SU-DHL-6 (cell line): ENCODE measurements at regions not wholly inside any gene's neighbourhood (a gene's known extent, or its start where the extent isn't known, plus 50 kb on each side); places are given as distances from the start of the nearest gene placed in this dataset.

ENCODE experiments used
- H2AFZ ChIP-seq: fragments of 200-600 bp; sonication (generic); 2 replicates; pipeline ENCODE4 v1.6.1; 2014; ENCODE audit warnings: low read depth, mild to moderate bottlenecking, moderate library complexity, mixed read lengths, antibody characterized with exemption, low read length; ENCODE audit not compliant: severe bottlenecking
- H3F3A ChIP-seq: fragments of 200-600 bp; shearing (Covaris generic); 2 replicates; pipeline ENCODE4 v1.6.0; 2016; ENCODE audit warnings: antibody characterized with exemption, mild to moderate bottlenecking; ENCODE audit not compliant: insufficient read depth
- H3K27ac ChIP-seq: fragments of 200-600 bp; sonication (generic); 2 replicates; pipeline ENCODE4 v1.5.1; 2016; ENCODE audit warnings: low read depth, mild to moderate bottlenecking, low read length, moderate library complexity, mixed read lengths
- H3K27me3 ChIP-seq: fragments of 200-600 bp; sonication (generic), shearing (Covaris generic); 2 replicates; pipeline ENCODE4 v1.6.0; 2014; ENCODE audit warnings: mild to moderate bottlenecking, low read length
- H3K36me3 ChIP-seq: fragments of 200-600 bp; sonication (generic); 2 replicates; pipeline ENCODE4 v1.6.1; 2014; ENCODE audit warnings: mild to moderate bottlenecking, low read length, mixed read lengths
- H3K4me2 ChIP-seq: fragments of 300-600, 200-600 bp; shearing (Covaris generic), sonication (generic); 2 replicates; pipeline ENCODE4 v1.6.0; 2014; ENCODE audit warnings: low read length, low read depth, mild to moderate bottlenecking; ENCODE audit not compliant: poor library complexity, severe bottlenecking
- H3K4me3 ChIP-seq: fragments of 200-600 bp; sonication (generic); 2 replicates; pipeline ENCODE4 v1.5.1; 2014; ENCODE audit warnings: antibody characterized with exemption, low read length, mild to moderate bottlenecking, mixed read lengths; ENCODE audit not compliant: insufficient read depth, poor library complexity, severe bottlenecking
- H3K79me2 ChIP-seq: fragments of 200-600 bp; sonication (generic); 2 replicates; pipeline ENCODE4 v1.6.1; 2014; ENCODE audit warnings: mild to moderate bottlenecking, low read length, moderate library complexity; ENCODE audit not compliant: insufficient read depth
- H3K9ac ChIP-seq: fragments of 200-600 bp; sonication (generic); 2 replicates; pipeline ENCODE4 v1.7.0; 2014; ENCODE audit warnings: mild to moderate bottlenecking, low read length
- H3K9me2 ChIP-seq: fragments of 200-600 bp; sonication (generic); replicated peaks from 2 replicates; pipeline ENCODE4 v1.6.1; 2014; ENCODE audit warnings: low read length; ENCODE audit not compliant: insufficient read depth
- H3K9me3 ChIP-seq: fragments of 200-600 bp; sonication (generic); 2 replicates; pipeline ENCODE4 v1.6.1; 2014; ENCODE audit warnings: low read length, mixed read lengths; ENCODE audit not compliant: insufficient read depth
- H4K20me1 ChIP-seq: fragments of 200-600 bp; sonication (generic); 2 replicates; pipeline ENCODE4 v1.6.1; 2014; ENCODE audit warnings: low read depth, mild to moderate bottlenecking, antibody characterized with exemption, low read length, moderate library complexity, mixed read lengths
- EZH2phosphoT487 ChIP-seq: fragments of 200-600 bp; sonication (generic), shearing (Covaris generic); conservative IDR thresholded peaks from 2 replicates; pipeline ENCODE4 v1.6.1; 2018; ENCODE audit warnings: mild to moderate bottlenecking, antibody characterized with exemption, low read length, moderate library complexity, mixed read lengths
- TF ChIP-seq, protein P1 (sequence below): fragments of 200-600 bp; sonication (generic); IDR thresholded peaks from one replicate; pipeline ENCODE4 v1.5.1; 2017; ENCODE audit warnings: antibody characterized with exemption, mild to moderate bottlenecking, low read length, moderate library complexity; ENCODE audit not compliant: insufficient read depth, poor library complexity, severe bottlenecking

- Histone ChIP-seq H3K4me2 (no peak overlapping the region), H3F3A (no peaks in the 10 kb centered on the region), H3K9me2 (no peaks in the 10 kb centered on the region), H3K27ac (no peak overlapping the region), H3K9me3 (no peaks in the 10 kb centered on the region), H3K27me3 (no peaks in the 10 kb centered on the region), H3K36me3 (no peaks in the 10 kb centered on the region), H3K79me2 (no peaks in the 10 kb centered on the region), H2AFZ (no peak overlapping the region), H3K4me3 (no peak overlapping the region), H4K20me1 (no peaks in the 10 kb centered on the region), H3K9ac (no peak overlapping the region)
- TF ChIP-seq, protein P1, sequence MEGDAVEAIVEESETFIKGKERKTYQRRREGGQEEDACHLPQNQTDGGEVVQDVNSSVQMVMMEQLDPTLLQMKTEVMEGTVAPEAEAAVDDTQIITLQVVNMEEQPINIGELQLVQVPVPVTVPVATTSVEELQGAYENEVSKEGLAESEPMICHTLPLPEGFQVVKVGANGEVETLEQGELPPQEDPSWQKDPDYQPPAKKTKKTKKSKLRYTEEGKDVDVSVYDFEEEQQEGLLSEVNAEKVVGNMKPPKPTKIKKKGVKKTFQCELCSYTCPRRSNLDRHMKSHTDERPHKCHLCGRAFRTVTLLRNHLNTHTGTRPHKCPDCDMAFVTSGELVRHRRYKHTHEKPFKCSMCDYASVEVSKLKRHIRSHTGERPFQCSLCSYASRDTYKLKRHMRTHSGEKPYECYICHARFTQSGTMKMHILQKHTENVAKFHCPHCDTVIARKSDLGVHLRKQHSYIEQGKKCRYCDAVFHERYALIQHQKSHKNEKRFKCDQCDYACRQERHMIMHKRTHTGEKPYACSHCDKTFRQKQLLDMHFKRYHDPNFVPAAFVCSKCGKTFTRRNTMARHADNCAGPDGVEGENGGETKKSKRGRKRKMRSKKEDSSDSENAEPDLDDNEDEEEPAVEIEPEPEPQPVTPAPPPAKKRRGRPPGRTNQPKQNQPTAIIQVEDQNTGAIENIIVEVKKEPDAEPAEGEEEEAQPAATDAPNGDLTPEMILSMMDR = no peak
- no peak for TF ChIP-seq EZH2phosphoT487
Observed at GRCh38 chr9:21661626-21662025, 140.8 kb upstream of the MTAP start.

- no peak overlapping the region for H2AFZ ChIP-seq
- no peaks in the 10 kb centered on the region for H3F3A ChIP-seq
- no peaks in the 10 kb centered on the region for H4K20me1 ChIP-seq
- no peak overlapping the region for H3K27ac ChIP-seq
- H3K4me2 ChIP-seq = no peak overlapping the region
- H3K79me2 ChIP-seq = no peaks in the 10 kb centered on the region
- H3K9ac ChIP-seq = no peak overlapping the region
- no peaks in the 10 kb centered on the region for H3K27me3 ChIP-seq
- TF ChIP-seq, protein P1 = no peak
- no peak for TF ChIP-seq EZH2phosphoT487
- H3K9me2 ChIP-seq = no peaks in the 10 kb centered on the region
- H3K36me3 ChIP-seq = no peaks in the 10 kb centered on the region
- H3K4me3 ChIP-seq = no peak overlapping the region
- H3K9me3 ChIP-seq = no peaks in the 10 kb centered on the region
Observed at GRCh38 chr9:21668516-21668915, 133.9 kb upstream of the MTAP start.

DNA sequence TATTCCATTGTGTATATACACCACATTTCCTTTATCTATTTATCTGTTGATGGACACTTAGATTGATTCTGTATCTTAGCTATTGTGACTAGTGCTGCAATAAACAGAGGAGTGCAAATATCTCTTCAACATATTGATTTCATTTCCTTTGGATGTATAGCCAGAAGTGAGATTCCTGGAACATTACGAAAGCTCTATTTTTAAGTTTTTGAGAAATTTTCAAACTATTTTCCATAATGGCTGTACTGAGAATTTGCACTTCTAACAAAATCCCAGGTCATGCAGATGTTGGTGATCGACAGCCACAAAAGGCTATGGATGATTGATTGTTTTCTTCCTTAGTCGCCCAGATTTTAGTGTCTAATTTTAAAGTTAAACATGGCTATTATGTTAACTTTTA lies 132.7 kb upstream of the MTAP start:
- Histone ChIP-seq H3K4me3 (no peak overlapping the region), H2AFZ (no peak overlapping the region), H3K79me2 (no peaks in the 10 kb centered on the region), H4K20me1 (no peaks in the 10 kb centered on the region), H3K9me2 (no peaks in the 10 kb centered on the region), H3K4me2 (no peak overlapping the region), H3F3A (no peaks in the 10 kb centered on the region), H3K27ac (no peak overlapping the region), H3K27me3 (no peaks in the 10 kb centered on the region), H3K36me3 (no peaks in the 10 kb centered on the region), H3K9me3 (no peaks in the 10 kb centered on the region), H3K9ac (no peak overlapping the region)
- TF ChIP-seq EZH2phosphoT487 = no peak
- TF ChIP-seq, protein P1 = no peak

DNA sequence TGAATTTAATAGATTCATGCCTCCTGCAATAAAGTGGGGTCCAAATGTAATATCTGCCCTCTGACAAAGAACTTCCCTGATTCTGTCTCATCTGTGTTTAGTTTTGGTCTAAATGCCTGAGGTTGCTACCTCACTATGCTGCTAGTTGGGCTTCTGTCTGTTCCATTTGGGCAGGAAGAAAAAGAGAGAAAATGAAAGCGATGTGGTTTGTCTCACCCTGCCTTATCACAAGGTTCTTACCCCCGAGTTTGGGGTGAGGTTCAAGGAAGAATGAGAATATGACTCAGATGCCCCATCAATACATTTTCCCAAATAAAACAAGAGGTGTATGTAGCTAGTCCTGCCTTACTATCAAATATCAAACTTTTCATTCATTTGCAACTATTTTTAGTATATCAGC lies 132.1 kb upstream of the MTAP start:
- no peaks in the 10 kb centered on the region for H3K9me3 ChIP-seq
- H3K9me2 ChIP-seq = no peaks in the 10 kb centered on the region
- H3K9ac ChIP-seq = no peak overlapping the region
- H4K20me1 ChIP-seq = no peaks in the 10 kb centered on the region
- no peak overlapping the region for H3K27ac ChIP-seq
- no peaks in the 10 kb centered on the region for H3K36me3 ChIP-seq
- no peaks in the 10 kb centered on the region for H3K27me3 ChIP-seq
- no peak for TF ChIP-seq EZH2phosphoT487
- TF ChIP-seq, protein P1 = no peak
- no peak overlapping the region for H3K4me2 ChIP-seq
- H3K79me2 ChIP-seq = no peaks in the 10 kb centered on the region
- H2AFZ ChIP-seq = no peak overlapping the region
- no peak overlapping the region for H3K4me3 ChIP-seq
- H3F3A ChIP-seq = no peaks in the 10 kb centered on the region
